GM12878 (cell line): ENCODE measurements at regions not wholly inside any gene's neighbourhood (a gene's known extent, or its start where the extent isn't known, plus 50 kb on each side); places are given as distances from the start of the nearest gene placed in this dataset.
A peak's percentile ranks its signal among the peaks of the same experiment; 100 is the strongest.

Experiments used
- ATAC-seq: fragments of 200-7000 bp; cut with Tn5 transposase; 3 replicates; pipeline ENCODE4 v1.9.1; 2020; ENCODE audit warnings: mild to moderate bottlenecking, moderate library complexity
- BruUV-seq: library from RNA; stranded (reverse); fragments of 400-500 nt; replicated peaks from 2 replicates; lab custom pipeline; 2021; lab: Mats Ljungman, UMichigan
- CTCF ChIA-PET: fragments of 300-600 bp; sonication (Branson Sonifier 250); formaldehyde crosslinking; extraction: SDS; loops from one replicate; lab custom pipeline; 2021; ENCODE audit warnings: inconsistent platforms; lab: Yijun Ruan, JAX
- POLR2A ChIA-PET: fragments of 350-600 bp; formaldehyde crosslinking; extraction: SDS; loops from one replicate; lab custom pipeline; 2021; ENCODE audit warnings: inconsistent platforms; lab: Charles Lee
- RAD21 ChIA-PET: fragments of 300-600 bp; sonication (Branson Sonifier 250); formaldehyde crosslinking; loops from one replicate; lab custom pipeline; 2023; ENCODE audit warnings: antibody characterized with exemption; ENCODE audit not compliant: unreplicated experiment; lab: Charles Lee
- SMC1A ChIA-PET: fragments of 300-600 bp; sonication (Branson Sonifier 250); formaldehyde crosslinking; loops from one replicate; lab custom pipeline; 2023; ENCODE audit not compliant: unreplicated experiment, uncharacterized antibody; lab: Charles Lee
- DNase-seq: peaks from one replicate; pipeline ENCODE4 v3.0.0-alpha.2; 2011; ENCODE audit warnings: low read depth, low spot score
- FAIRE-seq: peaks from 3 replicates; lab custom pipeline; 2011; peaks lifted over from hg19 to GRCh38; lab: Jason Lieb, UNC
- H2AFZ ChIP-seq: 2 replicates; pipeline ENCODE4 v1.6.0; 2011; ENCODE audit warnings: low read depth, low read length, control low read depth; ENCODE audit not compliant: control insufficient read depth
- H3K27ac ChIP-seq: 2 replicates; pipeline ENCODE4 v1.5.1; 2011; ENCODE audit warnings: control low read depth; ENCODE audit not compliant: control insufficient read depth, insufficient read depth
- H3K27me3 ChIP-seq, 2 experiments: replicated peaks in 1 of 2; 2 replicates each; pipeline versions ENCODE4 v1.6.0 to v1.6.1; 2011; ENCODE audit warnings: low read length in 1 of 2; ENCODE audit not compliant: control insufficient read depth in 2 of 2, insufficient read depth in 2 of 2
- H3K36me3 ChIP-seq, 2 experiments: 2 replicates each; pipeline ENCODE4 v1.5.1; 2011; ENCODE audit warnings: low read length in 1 of 2; ENCODE audit not compliant: control insufficient read depth in 2 of 2, insufficient read depth in 2 of 2
- H3K4me1 ChIP-seq: 2 replicates; pipeline ENCODE4 v1.6.1; 2011; ENCODE audit warnings: mild to moderate bottlenecking, low read length, moderate library complexity, mixed read lengths; ENCODE audit not compliant: control insufficient read depth, insufficient read depth
- H3K4me2 ChIP-seq: 2 replicates; pipeline ENCODE4 v1.6.0; 2011; ENCODE audit warnings: control low read depth; ENCODE audit not compliant: control insufficient read depth, insufficient read depth
- H3K4me3 ChIP-seq: fragments of 200-600 bp; sonication (generic); 2 replicates; pipeline ENCODE4 v1.5.1; 2016
- H3K79me2 ChIP-seq: 2 replicates; pipeline ENCODE4 v1.6.0; 2011; ENCODE audit warnings: low read length; ENCODE audit not compliant: control insufficient read depth, insufficient read depth
- H3K9ac ChIP-seq: 2 replicates; pipeline ENCODE4 v1.8.0; 2011; ENCODE audit warnings: low read length, control low read depth, mixed read lengths; ENCODE audit not compliant: control insufficient read depth, insufficient read depth
- H3K9me3 ChIP-seq: replicated peaks from 3 replicates; pipeline ENCODE4 v1.5.1; 2011; ENCODE audit warnings: mild to moderate bottlenecking, low read length; ENCODE audit not compliant: control insufficient read depth, insufficient read depth
- H4K20me1 ChIP-seq: 2 replicates; pipeline ENCODE4 v1.6.0; 2011; ENCODE audit not compliant: control insufficient read depth, insufficient read depth
- EGR1 ChIP-seq, 2 experiments: IDR thresholded peaks; 1 replicate in 1 of 2; 2 replicates in 1 of 2; pipeline ENCODE4 v1.6.1; 2011 to 2012; ENCODE audit warnings: low read depth in 2 of 2, low read length in 2 of 2, borderline replicate concordance in 1 of 2, mild to moderate bottlenecking in 1 of 2, moderate library complexity in 1 of 2
- NR2F1 ChIP-seq: fragments of 450-650 bp; conservative IDR thresholded peaks from 2 replicates; pipeline ENCODE4 v1.6.1; 2017; ENCODE audit warnings: mild to moderate bottlenecking
- RB1 ChIP-seq: fragments of 450-650 bp; formaldehyde crosslinking; IDR thresholded peaks from 2 replicates; pipeline ENCODE4 v1.6.1; 2017; ENCODE audit warnings: mild to moderate bottlenecking, borderline replicate concordance
- SRF ChIP-seq, 2 experiments: IDR thresholded peaks; 2 replicates each; pipeline ENCODE4 v1.6.1; 2011; ENCODE audit warnings: low read depth in 2 of 2, low read length in 2 of 2, mild to moderate bottlenecking in 1 of 2, moderate library complexity in 1 of 2
- TBL1XR1 ChIP-seq: IDR thresholded peaks from 2 replicates; pipeline ENCODE4 v1.6.1; 2012; ENCODE audit warnings: low read depth, low read length, improper control_type of control experiment
- WGBS: methylation state at CpG from one replicate; pipeline ENCODE4 v1.1.6; 2016; ENCODE audit warnings: low lambda C conversion rate; ENCODE audit not compliant: insufficient replicate concordance, insufficient coverage; ENCODE audit errors: missing lambda C conversion rate; 5-methylcytosine and 5-hydroxymethylcytosine counted together
- in situ Hi-C: fragments of 300-500 bp; cut with MboI; formaldehyde crosslinking; loops from 9 replicates; pipeline ENCODE4 v1.14.3; 2018; ENCODE audit warnings: mixed read lengths
- intact Hi-C: fragments of 100-400 bp; cut with micrococcal nuclease; formaldehyde crosslinking; loops from one replicate; pipeline ENCODE4 v1.14.2; 2022; ENCODE audit not compliant: unreplicated experiment
- TF ChIP-seq, protein P1 (sequence below): fragments of 450-650 bp; IDR thresholded peaks from 2 replicates; pipeline ENCODE4 v1.6.1; 2018; ENCODE audit warnings: borderline replicate concordance, mild to moderate bottlenecking; ENCODE audit not compliant: partially characterized antibody
- TF ChIP-seq, protein P2 (sequence below): fragments of 450-650 bp; IDR thresholded peaks from 2 replicates; pipeline ENCODE4 v1.6.1; 2016; ENCODE audit warnings: mild to moderate bottlenecking

GRCh38 chr17:14756479-14756878, 455.6 kb downstream of the HS3ST3B1 start:
- no peak for DNase-seq
- SMC1A ChIA-PET = no interaction called here
- no peaks in the 10 kb centered on the region; the same call in 2 of the 3 replicates for H3K9me3 ChIP-seq
- no peaks in the 10 kb centered on the region for H3K4me1 ChIP-seq
- TF ChIP-seq RB1 = no peak
- TF ChIP-seq NR2F1 = 0 out of 2 replicates have a peak, but pooled peaks have one; percentile 35
- TF ChIP-seq, all 136 proteins: peak for 1
- POLR2A ChIA-PET = no interaction called here
- ATAC-seq = no peak
- WGBS = 4% methylated on average over 3 of the region's 3 CpGs
- H3K36me3 ChIP-seq = no peaks in the 10 kb centered on the region
- no peak overlapping the region for H3K4me3 ChIP-seq
- intact Hi-C loops (no loop called here), in situ Hi-C loops (no loop called here)
- no peak overlapping the region for H3K4me2 ChIP-seq
- no peak for FAIRE-seq
- H2AFZ ChIP-seq = no peak overlapping the region
- no peaks in the 10 kb centered on the region for H4K20me1 ChIP-seq
- no peak overlapping the region for H3K9ac ChIP-seq
- CTCF ChIA-PET = no interaction called here
- no peaks in the 10 kb centered on the region for H3K27me3 ChIP-seq
- H3K27ac ChIP-seq = no peak overlapping the region
- H3K79me2 ChIP-seq = no peaks in the 10 kb centered on the region
- BruUV-seq = no TSS peak
- RAD21 ChIA-PET = no interaction called here

DNA sequence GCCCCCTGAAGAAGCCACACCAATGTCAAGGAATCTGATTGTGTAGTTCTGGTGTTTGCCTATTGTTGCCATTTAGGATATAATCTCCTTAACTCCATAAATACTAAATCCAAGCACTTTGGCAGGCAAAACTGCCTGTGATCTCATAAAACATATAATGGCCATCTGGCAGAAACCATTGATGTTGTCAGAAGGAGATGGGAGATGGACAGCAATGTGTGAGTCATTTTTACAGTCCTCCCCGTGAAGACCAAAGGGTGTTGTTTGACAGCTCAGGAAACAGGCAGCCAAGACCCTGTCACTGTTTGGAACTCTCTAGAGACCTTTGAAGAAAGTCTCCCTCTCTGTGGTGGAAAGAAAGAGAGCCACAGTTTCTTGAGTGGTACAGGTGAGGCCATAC, 454.1 kb downstream of the HS3ST3B1 start:
- Histone ChIP-seq H3K36me3 (no peaks in the 10 kb centered on the region), H3K4me3 (no peak overlapping the region), H3K27me3 (no peaks in the 10 kb centered on the region), H4K20me1 (no peaks in the 10 kb centered on the region), H3K79me2 (no peaks in the 10 kb centered on the region), H3K27ac (no peak overlapping the region), H3K4me1 (no peaks in the 10 kb centered on the region), H2AFZ (no peak overlapping the region), H3K9me3 (no peaks in the 10 kb centered on the region; the same call in 2 of the 3 replicates), H3K4me2 (no peak overlapping the region), H3K9ac (no peak overlapping the region)
- BruUV-seq = no TSS peak
- intact Hi-C loops (no loop called here), in situ Hi-C loops (no loop called here)
- CTCF ChIA-PET = no interaction called here
- FAIRE-seq = no peak
- 0% methylated on average over 1 of the region's 1 CpG for WGBS
- SMC1A ChIA-PET = no interaction called here
- TF ChIP-seq, protein P1, sequence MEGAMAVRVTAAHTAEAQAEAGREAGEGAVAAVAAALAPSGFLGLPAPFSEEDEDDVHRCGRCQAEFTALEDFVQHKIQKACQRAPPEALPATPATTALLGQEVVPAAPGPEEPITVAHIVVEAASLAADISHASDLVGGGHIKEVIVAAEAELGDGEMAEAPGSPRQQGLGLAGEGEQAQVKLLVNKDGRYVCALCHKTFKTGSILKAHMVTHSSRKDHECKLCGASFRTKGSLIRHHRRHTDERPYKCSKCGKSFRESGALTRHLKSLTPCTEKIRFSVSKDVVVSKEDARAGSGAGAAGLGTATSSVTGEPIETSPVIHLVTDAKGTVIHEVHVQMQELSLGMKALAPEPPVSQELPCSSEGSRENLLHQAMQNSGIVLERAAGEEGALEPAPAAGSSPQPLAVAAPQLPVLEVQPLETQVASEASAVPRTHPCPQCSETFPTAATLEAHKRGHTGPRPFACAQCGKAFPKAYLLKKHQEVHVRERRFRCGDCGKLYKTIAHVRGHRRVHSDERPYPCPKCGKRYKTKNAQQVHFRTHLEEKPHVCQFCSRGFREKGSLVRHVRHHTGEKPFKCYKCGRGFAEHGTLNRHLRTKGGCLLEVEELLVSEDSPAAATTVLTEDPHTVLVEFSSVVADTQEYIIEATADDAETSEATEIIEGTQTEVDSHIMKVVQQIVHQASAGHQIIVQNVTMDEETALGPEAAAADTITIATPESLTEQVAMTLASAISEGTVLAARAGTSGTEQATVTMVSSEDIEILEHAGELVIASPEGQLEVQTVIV = no peak
- TF ChIP-seq, protein P2, sequence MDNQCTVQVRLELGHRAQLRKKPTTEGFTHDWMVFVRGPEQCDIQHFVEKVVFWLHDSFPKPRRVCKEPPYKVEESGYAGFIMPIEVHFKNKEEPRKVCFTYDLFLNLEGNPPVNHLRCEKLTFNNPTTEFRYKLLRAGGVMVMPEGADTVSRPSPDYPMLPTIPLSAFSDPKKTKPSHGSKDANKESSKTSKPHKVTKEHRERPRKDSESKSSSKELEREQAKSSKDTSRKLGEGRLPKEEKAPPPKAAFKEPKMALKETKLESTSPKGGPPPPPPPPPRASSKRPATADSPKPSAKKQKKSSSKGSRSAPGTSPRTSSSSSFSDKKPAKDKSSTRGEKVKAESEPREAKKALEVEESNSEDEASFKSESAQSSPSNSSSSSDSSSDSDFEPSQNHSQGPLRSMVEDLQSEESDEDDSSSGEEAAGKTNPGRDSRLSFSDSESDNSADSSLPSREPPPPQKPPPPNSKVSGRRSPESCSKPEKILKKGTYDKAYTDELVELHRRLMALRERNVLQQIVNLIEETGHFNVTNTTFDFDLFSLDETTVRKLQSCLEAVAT = no peak
- TF ChIP-seq TBL1XR1 (no peak), EGR1 (IDR thresholded peaks at IDR 0.05; ENCODE audit: borderline replicate concordance in 1 of 2, low read depth in 2 of 2, low read length in 2 of 2) (no peak), SRF (IDR thresholded peaks at IDR 0.05; ENCODE audit: low read depth in 2 of 2, low read length in 2 of 2) (no peak)
- RAD21 ChIA-PET = no interaction called here
- no peak for DNase-seq
- no peak for ATAC-seq
- POLR2A ChIA-PET = no interaction called here
